ENCODE measurements at regions not wholly inside any gene's neighbourhood (a gene's known extent, or its start where the extent isn't known, plus 50 kb on each side); places are given as distances from the start of the nearest gene placed in this dataset.

- ChIA-PET CTCF (no interaction called here), POLR2A (no interaction called here)
- DNase-seq = no peak
- Mint-ChIP-seq H3K27ac (no peak overlapping the region), H3K36me3 (ENCODE audit: low read depth) (no peaks in the 10 kb centered on the region), H3K27me3 (no peaks in the 10 kb centered on the region), H3K9me3 (peaks cover 3% of the 10 kb centered on the region), H3K4me3 (no peak overlapping the region), H3K4me1 (no peaks in the 10 kb centered on the region)
Observed at GRCh38 chr3:89841041-89841440, 733.6 kb downstream of the EPHA3 start.

- H3K36me3 Mint-ChIP-seq (ENCODE audit: low read depth) = no peaks in the 10 kb centered on the region
- H3K9me3 Mint-ChIP-seq = peaks cover under 1% of the 10 kb centered on the region
- POLR2A ChIA-PET = no interaction called here
- no peaks in the 10 kb centered on the region for H3K27me3 Mint-ChIP-seq
- CTCF ChIA-PET = no interaction called here
- no peaks in the 10 kb centered on the region for H3K4me1 Mint-ChIP-seq
- H3K4me3 Mint-ChIP-seq = no peak overlapping the region
- no peak overlapping the region for H3K27ac Mint-ChIP-seq
- no peak for DNase-seq
Observed at GRCh38 chr3:89845053-89845452, 737.6 kb downstream of the EPHA3 start.

- Mint-ChIP-seq H3K9me3 (peaks cover 2% of the 10 kb centered on the region), H3K36me3 (ENCODE audit: low read depth) (no peaks in the 10 kb centered on the region), H3K4me1 (no peaks in the 10 kb centered on the region), H3K27ac (no peak overlapping the region), H3K4me3 (no peak overlapping the region), H3K27me3 (no peaks in the 10 kb centered on the region)
- DNase-seq = no peak
- ChIA-PET CTCF (no interaction called here), POLR2A (no interaction called here)
Observed at GRCh38 chr3:89847955-89848354, 740.5 kb downstream of the EPHA3 start.

DNA sequence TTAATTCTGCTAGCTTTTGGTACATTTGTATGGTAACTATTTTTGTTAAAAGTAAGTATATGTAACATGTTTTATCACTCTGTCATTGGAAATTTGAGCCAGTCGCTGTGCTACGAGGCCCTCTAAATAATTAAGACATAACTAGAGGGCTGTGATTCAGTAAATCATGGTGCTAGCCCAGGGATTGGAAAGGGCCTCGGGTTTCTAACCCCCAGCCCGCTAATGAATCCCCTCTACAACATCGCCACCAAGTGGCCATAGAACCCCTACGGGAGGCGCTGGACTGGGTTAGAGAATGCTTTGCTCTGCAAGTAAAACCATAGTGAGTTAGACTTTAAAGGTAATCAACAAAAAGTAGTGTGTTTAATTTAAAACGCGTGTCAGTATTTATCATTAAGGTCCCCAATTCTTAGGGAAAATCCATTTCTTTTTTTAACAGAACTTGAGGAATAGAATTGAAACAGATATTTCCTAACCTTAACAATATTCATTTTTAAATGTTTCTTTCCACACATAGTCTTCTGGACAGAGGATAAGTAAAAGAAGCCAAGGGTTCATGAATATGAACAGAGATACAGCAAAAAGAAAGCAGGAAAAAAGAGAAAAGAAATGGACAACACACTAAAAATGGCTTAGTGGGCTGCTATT, 744.7 kb downstream of the EPHA3 start:
- Mint-ChIP-seq H3K27ac (no peak overlapping the region), H3K27me3 (no peaks in the 10 kb centered on the region), H3K9me3 (peaks cover 12% of the 10 kb centered on the region), H3K36me3 (ENCODE audit: low read depth) (no peaks in the 10 kb centered on the region), H3K4me1 (no peaks in the 10 kb centered on the region), H3K4me3 (no peak overlapping the region)
- no peak for DNase-seq
- POLR2A ChIA-PET = no interaction called here
- CTCF ChIA-PET = no interaction called here

GRCh38 chr3:89859757-89860156, 752.3 kb downstream of the EPHA3 start:
- ChIA-PET POLR2A (no interaction called here), CTCF (no interaction called here)
- H3K27ac Mint-ChIP-seq = no peak overlapping the region
- H3K4me3 Mint-ChIP-seq = no peak overlapping the region
- H3K36me3 Mint-ChIP-seq (ENCODE audit: low read depth) = no peaks in the 10 kb centered on the region
- H3K9me3 Mint-ChIP-seq = peaks cover 8% of the 10 kb centered on the region
- no peaks in the 10 kb centered on the region for H3K27me3 Mint-ChIP-seq
- no peak for DNase-seq
- no peaks in the 10 kb centered on the region for H3K4me1 Mint-ChIP-seq

DNA sequence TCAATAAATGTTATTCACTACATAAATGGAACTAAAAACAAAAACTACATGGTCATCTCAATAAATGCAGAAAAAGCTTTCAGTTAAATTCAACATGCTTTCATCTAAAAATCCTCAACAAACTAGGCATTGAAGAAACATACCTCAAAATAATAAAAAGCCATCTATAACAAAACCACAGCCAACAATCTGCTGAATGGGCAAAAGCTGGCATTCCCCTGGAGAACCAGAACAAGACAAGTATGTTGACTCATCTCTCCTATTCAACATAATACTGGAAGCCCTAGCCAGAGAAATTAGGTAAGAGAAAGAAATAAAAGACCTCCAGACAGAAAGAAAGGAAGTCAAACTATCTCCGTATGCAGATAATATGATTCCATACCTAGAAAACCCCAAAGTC, 759.9 kb downstream of the EPHA3 start:
- no peak overlapping the region for H3K27ac Mint-ChIP-seq
- no peak overlapping the region for H3K4me3 Mint-ChIP-seq
- no peaks in the 10 kb centered on the region for H3K9me3 Mint-ChIP-seq
- ChIA-PET POLR2A (no interaction called here), CTCF (no interaction called here)
- H3K4me1 Mint-ChIP-seq = no peaks in the 10 kb centered on the region
- H3K27me3 Mint-ChIP-seq = no peaks in the 10 kb centered on the region
- H3K36me3 Mint-ChIP-seq (ENCODE audit: low read depth) = no peaks in the 10 kb centered on the region
- DNase-seq = no peak

DNA sequence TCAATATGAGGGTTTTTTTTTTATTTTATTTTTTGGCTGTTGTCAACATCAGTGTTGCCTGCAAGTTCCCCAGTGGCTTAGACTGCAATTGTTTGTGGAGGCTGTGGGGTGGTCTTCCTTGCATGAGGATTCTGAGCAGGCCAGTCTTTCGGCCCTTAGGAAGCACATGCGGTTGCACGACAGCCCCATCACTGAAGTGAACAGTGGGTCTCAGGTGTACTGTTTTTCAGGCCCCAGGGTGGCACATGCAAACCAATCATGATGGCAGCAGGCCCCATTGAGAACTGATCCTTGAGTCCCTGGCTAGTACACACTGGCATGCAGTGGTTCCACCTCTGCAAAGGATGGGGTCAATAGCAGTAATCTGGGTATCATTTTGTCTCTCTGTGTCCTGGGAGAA, 768.7 kb downstream of the EPHA3 start:
- Mint-ChIP-seq H3K27me3 (no peaks in the 10 kb centered on the region), H3K27ac (no peak overlapping the region), H3K4me1 (no peaks in the 10 kb centered on the region), H3K36me3 (ENCODE audit: low read depth) (no peaks in the 10 kb centered on the region), H3K9me3 (peaks cover 13% of the 10 kb centered on the region), H3K4me3 (no peak overlapping the region)
- DNase-seq = no peak
- ChIA-PET POLR2A (no interaction called here), CTCF (no interaction called here)

DNA sequence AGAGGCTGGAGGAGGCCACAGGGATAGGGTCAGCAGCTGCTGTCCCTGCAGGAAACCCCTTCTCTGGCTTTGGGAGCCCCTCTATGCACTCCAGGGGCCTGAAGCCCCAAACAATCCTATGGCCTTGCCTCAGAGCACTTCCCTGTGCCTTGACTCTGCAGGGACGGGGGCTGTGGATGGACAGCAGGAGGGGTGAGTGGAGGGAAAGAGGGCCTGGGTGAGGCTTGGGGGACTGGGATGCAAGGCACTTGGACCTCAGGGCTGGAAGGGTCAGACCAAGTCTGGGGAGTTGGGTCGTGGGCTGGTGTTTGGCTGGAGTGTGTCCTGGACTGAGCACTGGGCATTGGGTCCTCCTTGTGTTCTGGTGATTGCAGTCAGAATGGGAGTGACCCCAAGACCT, 769.8 kb downstream of the EPHA3 start:
- no peak for DNase-seq
- ChIA-PET POLR2A (no interaction called here), CTCF (no interaction called here)
- no peaks in the 10 kb centered on the region for H3K36me3 Mint-ChIP-seq (ENCODE audit: low read depth)
- H3K27ac Mint-ChIP-seq = no peak overlapping the region
- H3K27me3 Mint-ChIP-seq = no peaks in the 10 kb centered on the region
- H3K4me1 Mint-ChIP-seq = no peaks in the 10 kb centered on the region
- H3K9me3 Mint-ChIP-seq = peaks cover 13% of the 10 kb centered on the region
- H3K4me3 Mint-ChIP-seq = no peak overlapping the region

DNA sequence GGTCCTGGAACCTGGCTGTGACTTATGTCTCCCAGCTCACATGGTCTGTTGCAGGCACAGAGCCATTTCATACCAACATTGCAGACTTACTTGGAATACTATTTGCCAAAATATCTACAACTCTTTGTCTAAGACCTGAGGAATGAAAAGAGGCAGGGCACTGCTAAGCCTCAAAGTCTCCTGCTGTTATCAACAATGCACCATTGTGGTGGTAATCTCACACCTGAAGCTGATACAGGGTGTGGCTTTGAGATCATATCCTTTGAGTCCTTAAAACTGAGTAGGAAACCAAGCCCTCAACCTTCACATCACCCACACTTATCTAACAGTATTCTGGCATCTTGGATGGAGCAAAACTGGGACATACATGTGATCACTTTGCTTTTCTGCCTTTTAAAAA, 782.0 kb downstream of the EPHA3 start:
- Mint-ChIP-seq H3K36me3 (ENCODE audit: low read depth) (no peaks in the 10 kb centered on the region), H3K4me3 (no peak overlapping the region), H3K27me3 (no peaks in the 10 kb centered on the region), H3K9me3 (peaks cover 3% of the 10 kb centered on the region), H3K27ac (no peak overlapping the region), H3K4me1 (no peaks in the 10 kb centered on the region)
- POLR2A ChIA-PET = no interaction called here
- CTCF ChIA-PET = no interaction called here
- DNase-seq = no peak

- peaks cover 5% of the 10 kb centered on the region for H3K9me3 Mint-ChIP-seq
- no peak overlapping the region for H3K4me3 Mint-ChIP-seq
- no peaks in the 10 kb centered on the region for H3K4me1 Mint-ChIP-seq
- ChIA-PET POLR2A (no interaction called here), CTCF (no interaction called here)
- no peaks in the 10 kb centered on the region for H3K36me3 Mint-ChIP-seq (ENCODE audit: low read depth)
- no peak overlapping the region for H3K27ac Mint-ChIP-seq
- H3K27me3 Mint-ChIP-seq = no peaks in the 10 kb centered on the region
- DNase-seq = no peak
Observed at GRCh38 chr3:89908711-89909213, 801.3 kb downstream of the EPHA3 start.

GRCh38 chr3:89912031-89912430, 804.6 kb downstream of the EPHA3 start:
- H3K9me3 Mint-ChIP-seq = peaks cover 2% of the 10 kb centered on the region
- H3K4me3 Mint-ChIP-seq = no peak overlapping the region
- no peaks in the 10 kb centered on the region for H3K27me3 Mint-ChIP-seq
- H3K36me3 Mint-ChIP-seq (ENCODE audit: low read depth) = no peaks in the 10 kb centered on the region
- H3K4me1 Mint-ChIP-seq = no peaks in the 10 kb centered on the region
- no peak overlapping the region for H3K27ac Mint-ChIP-seq
- CTCF ChIA-PET = no interaction called here
- no peak for DNase-seq
- POLR2A ChIA-PET = no interaction called here

GRCh38 chr3:89923921-89924610, 816.6 kb downstream of the EPHA3 start:
- Mint-ChIP-seq H3K27me3 (no peaks in the 10 kb centered on the region), H3K27ac (no peak overlapping the region), H3K4me1 (no peaks in the 10 kb centered on the region), H3K36me3 (ENCODE audit: low read depth) (no peaks in the 10 kb centered on the region), H3K4me3 (no peak overlapping the region), H3K9me3 (no peaks in the 10 kb centered on the region)
- CTCF ChIA-PET = no interaction called here
- DNase-seq = no peak
- POLR2A ChIA-PET = no interaction called here

DNA sequence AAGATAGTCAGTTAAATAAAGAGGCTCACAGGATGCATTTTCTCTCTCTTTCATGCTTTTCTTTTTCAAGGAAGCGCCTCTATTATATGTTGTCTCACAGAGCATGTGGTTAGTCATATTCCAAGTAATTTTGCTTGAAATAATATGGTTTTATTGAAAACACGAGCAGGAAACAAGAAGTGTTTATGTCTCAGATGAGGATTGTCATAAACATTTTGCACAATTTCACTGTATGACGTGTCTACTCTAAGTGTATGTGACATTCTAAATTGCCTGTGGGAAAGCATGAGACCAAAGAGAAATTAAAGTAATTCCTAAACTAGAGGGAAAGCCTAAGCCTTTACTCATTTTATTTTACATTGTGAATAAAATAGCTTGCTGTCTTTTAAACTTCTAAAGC, 818.6 kb downstream of the EPHA3 start:
- DNase-seq = no peak
- H3K4me3 Mint-ChIP-seq = no peak overlapping the region
- ChIA-PET CTCF (no interaction called here), POLR2A (no interaction called here)
- H3K36me3 Mint-ChIP-seq (ENCODE audit: low read depth) = no peaks in the 10 kb centered on the region
- no peak overlapping the region for H3K27ac Mint-ChIP-seq
- H3K4me1 Mint-ChIP-seq = no peaks in the 10 kb centered on the region
- no peaks in the 10 kb centered on the region for H3K27me3 Mint-ChIP-seq
- no peaks in the 10 kb centered on the region for H3K9me3 Mint-ChIP-seq

GRCh38 chr3:89932882-89933281, 825.5 kb downstream of the EPHA3 start:
- no peaks in the 10 kb centered on the region for H3K4me1 Mint-ChIP-seq
- CTCF ChIA-PET = no interaction called here

More at GRCh38 chr3:89932882-89933281, 825.5 kb downstream of the EPHA3 start:
- POLR2A ChIA-PET = no interaction called here
- DNase-seq = no peak
- no peak overlapping the region for H3K4me3 Mint-ChIP-seq
- H3K9me3 Mint-ChIP-seq = peaks cover 4% of the 10 kb centered on the region
- no peaks in the 10 kb centered on the region for H3K36me3 Mint-ChIP-seq (ENCODE audit: low read depth)
- no peak overlapping the region for H3K27ac Mint-ChIP-seq
- no peaks in the 10 kb centered on the region for H3K27me3 Mint-ChIP-seq

All from activated CD4-positive, alpha-beta memory T cell treated with anti-CD3 and anti-CD28 coated beads, Interleukin-2, amount 10 ng/mL, durations not matched to agents 7 days and 5 days (primary cell).